ENCODE measurements at regions not wholly inside any gene's neighbourhood (a gene's known extent, or its start where the extent isn't known, plus 50 kb on each side); places are given as distances from the start of the nearest gene placed in this dataset.

DNA sequence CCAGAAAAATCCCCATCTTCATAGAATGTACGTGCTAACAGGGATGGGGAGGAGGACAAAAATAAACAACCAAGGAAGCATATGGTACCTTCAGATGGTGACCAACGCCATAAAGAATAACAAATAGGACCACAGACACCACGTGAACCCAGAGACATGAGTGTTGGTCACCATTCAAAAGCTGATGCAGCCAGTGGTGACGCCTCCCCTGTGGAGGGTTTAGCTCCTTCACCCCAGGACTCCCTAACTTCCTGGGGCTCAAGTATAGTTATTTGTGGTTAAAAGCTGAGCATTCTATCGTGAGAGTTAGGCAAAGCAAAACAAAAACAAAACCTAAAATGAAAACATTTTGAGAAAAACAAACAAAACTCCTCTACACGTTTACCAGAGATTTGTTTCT lies 184.7 kb downstream of the SOX9 start:
- TF ChIP-seq TCF4 (CRISPR knock-in tag; IDR thresholded peaks at IDR 0.05; ENCODE audit: borderline replicate concordance) (no peak), ESRRG (CRISPR knock-in tag; IDR thresholded peaks at IDR 0.05) (no peak), ZNF70 (CRISPR knock-in tag; IDR thresholded peaks at IDR 0.05) (no peak), ZNF8 (CRISPR knock-in tag; IDR thresholded peaks at IDR 0.05) (no peak), RARB (CRISPR knock-in tag; IDR thresholded peaks at IDR 0.05) (no peak), CSDC2 (CRISPR knock-in tag; IDR thresholded peaks at IDR 0.05) (no peak), ZNF565 (CRISPR knock-in tag; conservative IDR thresholded peaks at IDR 0.05; ENCODE audit: low read depth) (no peak)
- TF ChIP-seq, protein P1, sequence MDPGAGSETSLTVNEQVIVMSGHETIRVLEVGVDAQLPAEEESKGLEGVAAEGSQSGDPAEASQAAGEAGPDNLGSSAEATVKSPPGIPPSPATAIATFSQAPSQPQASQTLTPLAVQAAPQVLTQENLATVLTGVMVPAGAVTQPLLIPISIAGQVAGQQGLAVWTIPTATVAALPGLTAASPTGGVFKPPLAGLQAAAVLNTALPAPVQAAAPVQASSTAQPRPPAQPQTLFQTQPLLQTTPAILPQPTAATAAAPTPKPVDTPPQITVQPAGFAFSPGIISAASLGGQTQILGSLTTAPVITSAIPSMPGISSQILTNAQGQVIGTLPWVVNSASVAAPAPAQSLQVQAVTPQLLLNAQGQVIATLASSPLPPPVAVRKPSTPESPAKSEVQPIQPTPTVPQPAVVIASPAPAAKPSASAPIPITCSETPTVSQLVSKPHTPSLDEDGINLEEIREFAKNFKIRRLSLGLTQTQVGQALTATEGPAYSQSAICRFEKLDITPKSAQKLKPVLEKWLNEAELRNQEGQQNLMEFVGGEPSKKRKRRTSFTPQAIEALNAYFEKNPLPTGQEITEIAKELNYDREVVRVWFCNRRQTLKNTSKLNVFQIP (CRISPR knock-in tag; IDR thresholded peaks at IDR 0.05; ENCODE audit: borderline replicate concordance, low read depth), result no peak
- TF ChIP-seq, protein P2, sequence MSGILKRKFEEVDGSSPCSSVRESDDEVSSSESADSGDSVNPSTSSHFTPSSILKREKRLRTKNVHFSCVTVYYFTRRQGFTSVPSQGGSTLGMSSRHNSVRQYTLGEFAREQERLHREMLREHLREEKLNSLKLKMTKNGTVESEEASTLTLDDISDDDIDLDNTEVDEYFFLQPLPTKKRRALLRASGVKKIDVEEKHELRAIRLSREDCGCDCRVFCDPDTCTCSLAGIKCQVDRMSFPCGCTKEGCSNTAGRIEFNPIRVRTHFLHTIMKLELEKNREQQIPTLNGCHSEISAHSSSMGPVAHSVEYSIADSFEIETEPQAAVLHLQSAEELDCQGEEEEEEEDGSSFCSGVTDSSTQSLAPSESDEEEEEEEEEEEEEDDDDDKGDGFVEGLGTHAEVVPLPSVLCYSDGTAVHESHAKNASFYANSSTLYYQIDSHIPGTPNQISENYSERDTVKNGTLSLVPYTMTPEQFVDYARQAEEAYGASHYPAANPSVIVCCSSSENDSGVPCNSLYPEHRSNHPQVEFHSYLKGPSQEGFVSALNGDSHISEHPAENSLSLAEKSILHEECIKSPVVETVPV (CRISPR knock-in tag; IDR thresholded peaks at IDR 0.05), result no peak
- TF ChIP-seq, protein P3, sequence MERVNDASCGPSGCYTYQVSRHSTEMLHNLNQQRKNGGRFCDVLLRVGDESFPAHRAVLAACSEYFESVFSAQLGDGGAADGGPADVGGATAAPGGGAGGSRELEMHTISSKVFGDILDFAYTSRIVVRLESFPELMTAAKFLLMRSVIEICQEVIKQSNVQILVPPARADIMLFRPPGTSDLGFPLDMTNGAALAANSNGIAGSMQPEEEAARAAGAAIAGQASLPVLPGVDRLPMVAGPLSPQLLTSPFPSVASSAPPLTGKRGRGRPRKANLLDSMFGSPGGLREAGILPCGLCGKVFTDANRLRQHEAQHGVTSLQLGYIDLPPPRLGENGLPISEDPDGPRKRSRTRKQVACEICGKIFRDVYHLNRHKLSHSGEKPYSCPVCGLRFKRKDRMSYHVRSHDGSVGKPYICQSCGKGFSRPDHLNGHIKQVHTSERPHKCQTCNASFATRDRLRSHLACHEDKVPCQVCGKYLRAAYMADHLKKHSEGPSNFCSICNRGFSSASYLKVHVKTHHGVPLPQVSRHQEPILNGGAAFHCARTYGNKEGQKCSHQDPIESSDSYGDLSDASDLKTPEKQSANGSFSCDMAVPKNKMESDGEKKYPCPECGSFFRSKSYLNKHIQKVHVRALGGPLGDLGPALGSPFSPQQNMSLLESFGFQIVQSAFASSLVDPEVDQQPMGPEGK (CRISPR knock-in tag; IDR thresholded peaks at IDR 0.05; ENCODE audit: borderline replicate concordance), result no peak
